Tibial artery (tissue), 4 donors: ENCODE measurements at regions not wholly inside any gene's neighbourhood (a gene's known extent, or its start where the extent isn't known, plus 50 kb on each side); places are given as distances from the start of the nearest gene placed in this dataset.

Source experiments
- DNase-seq, 2 donors: peaks; one replicate each; pipeline ENCODE4 v3.0.0-alpha.2; 2019
- H3K27ac ChIP-seq, 2 donors: fragments of 200-600 bp; sonication (generic) in 1 of 2; 1 replicate in 1 of 2; 2 replicates in 1 of 2; pipeline ENCODE4 v1.5.1; 2018 to 2019; ENCODE audit warnings: mild to moderate bottlenecking in 1 of 2
- H3K27me3 ChIP-seq, 2 donors: fragments of 200-600 bp; sonication (generic) in 1 of 2; one replicate each; pipeline versions ENCODE4 v1.5.1 to v1.6.0; 2016 to 2019
- H3K36me3 ChIP-seq, 3 donors: fragments of 200-600 bp; sonication (generic) in 2 of 3; one replicate each; pipeline ENCODE4 v1.5.1; 2016 to 2019; ENCODE audit warnings: mild to moderate bottlenecking in 2 of 3
- H3K4me1 ChIP-seq, 4 donors: fragments of 200-600 bp; sonication (generic) in 2 of 4; 1 replicate in 3 of 4; 2 replicates in 1 of 4; pipeline ENCODE4 v1.5.1; 2016 to 2019
- H3K4me3 ChIP-seq, 2 donors: fragments of 200-600 bp; sonication (generic) in 1 of 2; 1 replicate in 1 of 2; 2 replicates in 1 of 2; pipeline ENCODE4 v1.5.1; 2018 to 2019; ENCODE audit warnings: mild to moderate bottlenecking in 2 of 2
- H3K9me3 ChIP-seq, 3 donors: fragments of 200-600 bp; sonication (generic) in 1 of 3; one replicate each; pipeline ENCODE4 v1.5.1; 2016 to 2019
- intact Hi-C: fragments of 100-400 bp; cut with DNase I; formaldehyde crosslinking; loops from one replicate; pipeline ENCODE4 v1.15.0; 2023; ENCODE audit warnings: low total_unique reads
- TF ChIP-seq, protein P1 (sequence below), 2 experiments: fragments of 200-600 bp in 1 of 2; fragments of 450-650 bp in 1 of 2; IDR thresholded peaks; one replicate each; pipeline ENCODE4 v1.5.1; 2017 to 2019; ENCODE audit warnings: antibody characterized with exemption in 2 of 2, mild to moderate bottlenecking in 1 of 2, moderate library complexity in 1 of 2

DNA sequence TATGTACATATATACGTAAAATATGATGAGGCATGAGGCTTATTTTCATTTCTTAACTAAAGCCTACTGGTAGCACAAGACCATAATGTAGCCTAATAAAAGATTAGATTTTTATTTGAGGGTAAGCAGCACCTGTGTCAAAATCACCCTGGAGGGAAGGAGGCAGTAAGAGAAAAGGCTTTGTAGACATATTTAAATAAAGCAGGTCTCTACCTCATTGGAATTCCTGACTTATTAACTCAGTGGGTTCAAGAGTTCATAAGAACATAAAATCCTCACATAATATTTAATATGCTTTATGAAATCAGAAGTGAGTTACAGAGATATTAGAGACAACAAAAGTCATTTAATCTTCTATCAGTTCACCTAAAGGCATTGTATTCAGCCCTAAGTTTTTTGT, 261.6 kb upstream of the ANKRD50 start:
- H3K27me3 ChIP-seq: no peaks in the 10 kb centered on the region
- no peak overlapping the region for H3K4me3 ChIP-seq
- H3K27ac ChIP-seq: no peak overlapping the region
- TF ChIP-seq, protein P1, sequence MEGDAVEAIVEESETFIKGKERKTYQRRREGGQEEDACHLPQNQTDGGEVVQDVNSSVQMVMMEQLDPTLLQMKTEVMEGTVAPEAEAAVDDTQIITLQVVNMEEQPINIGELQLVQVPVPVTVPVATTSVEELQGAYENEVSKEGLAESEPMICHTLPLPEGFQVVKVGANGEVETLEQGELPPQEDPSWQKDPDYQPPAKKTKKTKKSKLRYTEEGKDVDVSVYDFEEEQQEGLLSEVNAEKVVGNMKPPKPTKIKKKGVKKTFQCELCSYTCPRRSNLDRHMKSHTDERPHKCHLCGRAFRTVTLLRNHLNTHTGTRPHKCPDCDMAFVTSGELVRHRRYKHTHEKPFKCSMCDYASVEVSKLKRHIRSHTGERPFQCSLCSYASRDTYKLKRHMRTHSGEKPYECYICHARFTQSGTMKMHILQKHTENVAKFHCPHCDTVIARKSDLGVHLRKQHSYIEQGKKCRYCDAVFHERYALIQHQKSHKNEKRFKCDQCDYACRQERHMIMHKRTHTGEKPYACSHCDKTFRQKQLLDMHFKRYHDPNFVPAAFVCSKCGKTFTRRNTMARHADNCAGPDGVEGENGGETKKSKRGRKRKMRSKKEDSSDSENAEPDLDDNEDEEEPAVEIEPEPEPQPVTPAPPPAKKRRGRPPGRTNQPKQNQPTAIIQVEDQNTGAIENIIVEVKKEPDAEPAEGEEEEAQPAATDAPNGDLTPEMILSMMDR (IDR thresholded peaks at IDR 0.05): no peak
- no peaks in the 10 kb centered on the region for H3K36me3 ChIP-seq
- intact Hi-C loops: no loop called here
- peaks cover 0 to 9% (median 0%) of the 10 kb centered on the region in 4 donors for H3K4me1 ChIP-seq
- no peaks in the 10 kb centered on the region for H3K9me3 ChIP-seq
- no peak for DNase-seq

DNA sequence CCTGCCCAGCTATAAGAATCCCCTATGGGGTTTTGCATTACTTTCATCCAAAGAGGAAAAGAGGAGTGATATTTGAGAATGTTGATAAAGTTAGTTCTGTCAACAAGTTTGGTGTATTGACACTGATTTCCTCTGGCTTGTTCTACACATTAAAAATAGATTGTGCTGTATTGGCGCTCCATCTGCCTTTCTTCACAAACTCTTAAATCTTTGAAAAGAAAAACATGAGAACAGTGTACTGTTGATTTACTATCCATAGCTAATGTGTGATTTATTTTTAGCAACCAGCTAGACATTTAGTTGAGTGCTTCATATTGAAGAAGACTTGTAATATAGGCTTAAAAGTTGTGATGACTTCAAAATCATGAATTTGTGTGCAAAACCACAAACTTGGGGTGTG, 261.2 kb upstream of the ANKRD50 start:
- TF ChIP-seq, protein P1 (IDR thresholded peaks at IDR 0.05): no peak
- DNase-seq: no peak

DNA sequence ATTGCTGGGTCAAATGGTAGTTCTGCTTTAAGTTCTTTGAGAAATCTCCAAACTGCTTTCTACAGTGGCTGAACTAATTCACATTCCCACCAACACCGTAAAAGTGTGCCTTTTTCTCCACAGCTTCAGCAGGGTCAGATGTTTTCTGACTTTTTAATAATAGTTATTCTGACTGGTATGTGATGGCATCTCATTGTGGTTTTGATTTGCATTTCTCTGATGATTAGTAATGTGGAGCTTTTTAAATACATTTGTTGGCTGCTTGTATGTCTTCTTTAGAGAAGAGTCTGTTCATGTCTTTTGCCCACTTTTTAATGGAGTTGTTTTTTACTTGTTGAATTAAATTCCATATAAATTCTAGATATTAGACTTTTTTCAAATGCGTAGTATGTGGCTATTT, 257.5 kb upstream of the ANKRD50 start:
- DNase-seq: no peak
- TF ChIP-seq, protein P1 (IDR thresholded peaks at IDR 0.05): no peak
- Histone ChIP-seq H3K4me3 (no peak overlapping the region), H3K36me3 (no peaks in the 10 kb centered on the region), H3K9me3 (no peaks in the 10 kb centered on the region), H3K27ac (no peak overlapping the region), H3K27me3 (no peaks in the 10 kb centered on the region), H3K4me1 (peaks cover 0 to 9% (median 0%) of the 10 kb centered on the region in 4 donors)
- intact Hi-C loops: no loop called here

More for the DNA sequence above, 261.2 kb upstream of the ANKRD50 start:
- Histone ChIP-seq H3K4me1 (peaks cover 0 to 9% (median 0%) of the 10 kb centered on the region in 4 donors), H3K27ac (no peak overlapping the region), H3K9me3 (no peaks in the 10 kb centered on the region), H3K27me3 (no peaks in the 10 kb centered on the region), H3K4me3 (no peak overlapping the region), H3K36me3 (no peaks in the 10 kb centered on the region)
- intact Hi-C loops: no loop called here

DNA sequence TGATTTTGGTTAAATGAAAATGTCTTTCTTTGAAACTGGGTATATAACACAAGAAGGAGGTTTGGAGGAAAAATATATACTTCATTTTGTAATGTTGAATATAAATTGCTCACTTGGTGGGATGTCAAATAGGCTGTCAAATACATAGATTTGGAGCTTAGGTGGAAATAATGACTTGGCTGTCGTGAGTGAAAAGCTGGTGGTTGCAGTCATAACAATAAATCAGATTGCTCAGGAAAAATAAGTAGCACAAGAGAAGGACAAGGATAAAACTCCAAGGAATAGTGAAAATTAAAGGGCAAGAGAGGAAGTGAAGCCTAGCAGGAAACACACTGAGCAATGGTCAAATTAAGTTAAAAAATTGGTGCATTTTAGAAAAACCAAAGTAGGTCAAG, 253.0 kb upstream of the ANKRD50 start:
- H3K9me3 ChIP-seq: peaks cover 4 to 10% (median 7%) of the 10 kb centered on the region in 3 donors
- intact Hi-C loops: no loop called here
- no peak overlapping the region for H3K4me3 ChIP-seq
- H3K4me1 ChIP-seq: no peaks in the 10 kb centered on the region
- peaks cover 0 to 3% (median 0%) of the 10 kb centered on the region in 3 donors for H3K36me3 ChIP-seq
- no peaks in the 10 kb centered on the region for H3K27me3 ChIP-seq
- no peak overlapping the region for H3K27ac ChIP-seq
- TF ChIP-seq, protein P1 (IDR thresholded peaks at IDR 0.05): no peak
- no peak for DNase-seq

DNA sequence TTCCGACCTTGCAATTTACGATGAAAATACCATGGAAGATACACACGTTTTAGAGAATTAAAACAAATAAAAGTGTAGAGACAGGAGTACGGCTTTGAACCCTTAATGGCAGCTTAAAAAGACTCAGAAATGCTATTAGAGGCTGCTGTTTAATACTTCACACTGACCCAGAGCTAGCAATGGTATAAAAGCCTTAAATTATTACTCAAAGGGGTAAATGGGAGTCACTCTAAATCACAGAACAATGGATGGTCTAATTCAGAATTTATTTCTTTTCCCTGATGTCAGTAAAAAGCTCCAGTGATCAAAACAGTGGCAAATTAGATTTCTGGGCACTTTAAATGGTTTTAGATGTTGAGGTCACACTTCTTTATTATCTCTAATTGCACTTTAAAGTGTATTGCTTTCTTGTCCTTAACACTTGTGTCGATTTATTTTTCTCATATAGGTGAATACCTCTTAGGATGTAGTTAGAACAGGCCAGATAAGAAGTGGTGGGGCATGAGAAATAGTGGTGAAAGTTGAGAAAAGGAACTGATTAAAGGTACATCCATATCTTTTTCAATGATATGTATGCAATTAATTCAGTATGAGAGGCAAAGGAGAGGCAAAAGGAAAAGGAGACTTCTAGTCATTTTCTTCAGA, 252.4 kb upstream of the ANKRD50 start:
- H3K4me1 ChIP-seq: no peaks in the 10 kb centered on the region
- peaks cover 4 to 10% (median 7%) of the 10 kb centered on the region in 3 donors for H3K9me3 ChIP-seq
- peaks cover 0 to 3% (median 0%) of the 10 kb centered on the region in 3 donors for H3K36me3 ChIP-seq
- H3K4me3 ChIP-seq: no peak overlapping the region
- no peak overlapping the region for H3K27ac ChIP-seq
- intact Hi-C loops: no loop called here
- TF ChIP-seq, protein P1 (IDR thresholded peaks at IDR 0.05): no peak
- H3K27me3 ChIP-seq: no peaks in the 10 kb centered on the region
- DNase-seq: no peak
